ENCODE measurements at regions not wholly inside any gene's neighbourhood (a gene's known extent, or its start where the extent isn't known, plus 50 kb on each side); places are given as distances from the start of the nearest gene placed in this dataset.

GRCh38 chr3:116601206-116601605 lies 108.4 kb upstream of the TUSC7 start:
- Histone ChIP-seq H3K9me3 (no peaks in the 10 kb centered on the region), H3K27ac (replicated peaks in 1 of 4) (no peak overlapping the region), H3K27me3 (no peaks in the 10 kb centered on the region), H3K4me3 (no peak overlapping the region), H3K36me3 (no peaks in the 10 kb centered on the region), H3K4me1 (no peaks in the 10 kb centered on the region)
- intact Hi-C loops (cut with DNase I) = no loop called here
- 82% methylated on average over 2 of the region's 2 CpGs for WGBS
- no peak for DNase-seq (ENCODE audit: extremely low spot score)
- TF ChIP-seq EP300 (IDR thresholded peaks at IDR 0.05) = no peak
- no peak for TF ChIP-seq POLR2AphosphoS5 (IDR thresholded peaks at IDR 0.05)
- TF ChIP-seq POLR2A (IDR thresholded peaks at IDR 0.05; ENCODE audit: low read depth) = no peak
- no peak for TF ChIP-seq CTCF (IDR thresholded peaks at IDR 0.05)

- no peaks in the 10 kb centered on the region for H3K36me3 ChIP-seq
- no peak for DNase-seq (ENCODE audit: extremely low spot score)
- H3K9me3 ChIP-seq = peaks cover 0 to 4% (median 0%) of the 10 kb centered on the region in 4 donors
- no peaks in the 10 kb centered on the region for H3K27me3 ChIP-seq
- no peak overlapping the region for H3K27ac ChIP-seq (replicated peaks in 1 of 4)
- no peak for TF ChIP-seq POLR2A (IDR thresholded peaks at IDR 0.05; ENCODE audit: low read depth)
- TF ChIP-seq CTCF (IDR thresholded peaks at IDR 0.05) = no peak
- no peak for TF ChIP-seq EP300 (IDR thresholded peaks at IDR 0.05)
- TF ChIP-seq POLR2AphosphoS5 (IDR thresholded peaks at IDR 0.05) = no peak
- WGBS = 87% methylated on average over 5 of the region's 5 CpGs
- H3K4me1 ChIP-seq = no peaks in the 10 kb centered on the region
- intact Hi-C loops (cut with DNase I) = no loop called here
- no peak overlapping the region for H3K4me3 ChIP-seq
Measured at GRCh38 chr3:116607205-116607604, 102.4 kb upstream of the TUSC7 start.

DNA sequence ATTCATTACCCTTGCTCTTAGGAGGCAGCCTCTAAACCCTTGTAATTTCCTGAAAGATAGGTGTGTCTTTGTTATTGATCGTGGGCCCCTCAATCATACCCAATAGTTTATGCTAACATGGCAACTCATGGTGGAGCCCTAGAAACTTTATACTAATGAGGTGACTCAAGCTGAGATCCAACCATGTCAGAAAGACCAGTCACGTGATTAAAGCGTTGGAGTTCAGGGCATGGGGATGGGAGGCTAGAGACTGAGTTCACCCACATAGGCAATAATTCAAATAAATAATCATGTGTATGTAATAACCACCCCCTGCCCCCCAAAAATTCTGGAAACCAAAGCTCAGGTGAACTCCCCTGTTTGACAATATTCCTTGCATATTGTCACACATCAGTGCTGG lies 99.5 kb upstream of the TUSC7 start:
- peaks cover 0 to 4% (median 0%) of the 10 kb centered on the region in 4 donors for H3K9me3 ChIP-seq
- 94% methylated on average over 3 of the region's 3 CpGs for WGBS
- H3K27ac ChIP-seq (replicated peaks in 1 of 4) = no peak overlapping the region
- no peaks in the 10 kb centered on the region for H3K4me1 ChIP-seq
- DNase-seq (ENCODE audit: extremely low spot score) = no peak
- no peaks in the 10 kb centered on the region for H3K36me3 ChIP-seq
- H3K27me3 ChIP-seq = no peaks in the 10 kb centered on the region
- H3K4me3 ChIP-seq = no peak overlapping the region
- intact Hi-C loops (cut with DNase I) = no loop called here
- TF ChIP-seq CTCF (IDR thresholded peaks at IDR 0.05) (no peak), POLR2AphosphoS5 (IDR thresholded peaks at IDR 0.05) (no peak), EP300 (IDR thresholded peaks at IDR 0.05) (no peak), POLR2A (IDR thresholded peaks at IDR 0.05; ENCODE audit: low read depth) (no peak)

DNA sequence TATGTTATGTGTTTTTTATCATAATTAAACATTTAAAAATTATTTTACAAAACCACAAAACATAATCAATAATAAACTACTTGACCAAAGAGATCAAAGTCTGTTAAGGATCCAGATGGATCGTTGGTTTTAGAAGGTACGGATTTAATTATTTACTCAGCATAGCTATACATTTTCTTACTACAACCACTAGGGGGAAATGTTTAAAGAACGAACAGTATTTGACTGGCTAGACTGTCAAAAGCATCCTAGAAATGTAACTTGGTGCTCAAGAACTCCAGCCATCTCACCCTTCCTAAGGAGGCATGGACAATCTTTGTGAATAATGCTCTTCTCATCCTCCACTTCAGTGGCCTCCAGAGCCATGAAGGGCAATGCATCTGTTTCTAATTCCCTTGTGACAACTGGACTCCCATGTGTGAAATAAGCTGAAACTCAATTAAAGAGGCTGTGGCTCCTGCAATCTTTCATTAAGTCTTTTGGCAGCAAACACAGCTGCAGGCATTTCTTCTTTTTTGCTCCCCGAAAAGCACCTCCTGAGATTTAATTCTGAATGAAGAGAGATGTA lies 94.7 kb upstream of the TUSC7 start:
- intact Hi-C loops (cut with DNase I) = no loop called here
- WGBS = 61% methylated on average over 4 of the region's 4 CpGs
- TF ChIP-seq POLR2A (IDR thresholded peaks at IDR 0.05; ENCODE audit: low read depth) = no peak
- peak in 1 of 3 experiments; percentile 3 for TF ChIP-seq CTCF (IDR thresholded peaks at IDR 0.05)
- no peak for TF ChIP-seq POLR2AphosphoS5 (IDR thresholded peaks at IDR 0.05)
- no peak for TF ChIP-seq EP300 (IDR thresholded peaks at IDR 0.05)

GRCh38 chr3:116618138-116618537 lies 91.4 kb upstream of the TUSC7 start:
- TF ChIP-seq CTCF (IDR thresholded peaks at IDR 0.05) (no peak), POLR2AphosphoS5 (IDR thresholded peaks at IDR 0.05) (no peak), POLR2A (IDR thresholded peaks at IDR 0.05; ENCODE audit: low read depth) (no peak), EP300 (IDR thresholded peaks at IDR 0.05) (no peak)
- Histone ChIP-seq H3K27me3 (no peaks in the 10 kb centered on the region), H3K9me3 (no peaks in the 10 kb centered on the region), H3K27ac (replicated peaks in 1 of 4) (no peak overlapping the region), H3K36me3 (no peaks in the 10 kb centered on the region), H3K4me1 (no peaks in the 10 kb centered on the region), H3K4me3 (no peak overlapping the region)
- 83% methylated on average over 2 of the region's 2 CpGs for WGBS
- DNase-seq (ENCODE audit: extremely low spot score) = no peak
- intact Hi-C loops (cut with DNase I) = no loop called here

More for the DNA sequence above, 94.7 kb upstream of the TUSC7 start:
- Histone ChIP-seq H3K4me3 (no peak overlapping the region), H3K9me3 (peaks cover 0 to 1% (median 0%) of the 10 kb centered on the region in 4 donors), H3K27me3 (no peaks in the 10 kb centered on the region), H3K36me3 (no peaks in the 10 kb centered on the region), H3K4me1 (no peaks in the 10 kb centered on the region), H3K27ac (replicated peaks in 1 of 4) (no peak overlapping the region)
- DNase-seq (ENCODE audit: extremely low spot score) = no peak
